ENCODE measurements at regions not wholly inside any gene's neighbourhood (a gene's known extent, or its start where the extent isn't known, plus 50 kb on each side); places are given as distances from the start of the nearest gene placed in this dataset.

DNA sequence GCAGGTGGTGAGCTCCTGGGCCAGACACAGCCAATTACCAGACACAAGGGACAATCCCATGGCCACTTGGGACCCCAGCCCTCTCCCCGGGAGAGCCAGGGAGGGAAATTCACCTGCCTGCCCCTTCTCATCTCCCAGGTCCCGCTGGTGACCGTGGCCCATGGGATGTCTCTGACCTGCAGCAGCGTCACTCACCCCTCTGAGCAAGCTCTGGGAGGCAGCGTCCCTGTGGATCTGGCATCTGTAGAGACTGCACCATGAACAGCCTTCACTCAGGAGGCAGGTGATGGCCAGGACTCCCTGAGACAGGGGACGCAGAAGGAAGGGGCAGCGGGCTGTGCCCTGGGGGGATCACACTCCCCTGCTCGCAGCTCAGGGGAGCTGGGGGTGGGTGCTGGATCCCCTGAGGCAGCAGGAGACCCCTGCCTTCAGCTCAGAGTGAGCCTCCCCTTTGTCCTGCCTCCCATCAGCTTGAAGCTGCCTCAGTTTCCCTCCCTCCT lies 90.8 kb downstream of the FOXL3 start:
- H3K4me1 ChIP-seq: peaks cover 10 to 19% (median 12%) of the 10 kb centered on the region in 4 donors
- TF ChIP-seq POLR2AphosphoS5 (IDR thresholded peaks at IDR 0.05) (no peak), POLR2A (IDR thresholded peaks at IDR 0.05) (no peak), CTCF (IDR thresholded peaks at IDR 0.05) (no peak), EP300 (IDR thresholded peaks at IDR 0.05; ENCODE audit: low read depth) (no peak)
- DNase-seq: peak; percentile 5
- H3K27me3 ChIP-seq: no peaks in the 10 kb centered on the region
- H3K27ac ChIP-seq: no peak overlapping the region
- WGBS, 2 donors (ENCODE audit: low coverage in 1 of 2): 80% methylated on average over 8 of the region's 8 CpGs; no CpG with 5 or more reads in 1 of the 2 donors
- H3K9me3 ChIP-seq: peaks cover 14 to 17% of the 10 kb centered on the region in 2 donors
- intact Hi-C loops (cut with DNase I; ENCODE audit: low total_unique reads) (no loop called here), in situ Hi-C loops (cut with MboI; ENCODE audit: low pct_ligation_motif_present in 1 of 4, low pct_unique_long_range_greater_than_20kb in 1 of 4, low sequenced_read_pairs in 3 of 4) (no loop called here)
- H3K4me3 ChIP-seq: no peak overlapping the region
- no peaks in the 10 kb centered on the region for H3K36me3 ChIP-seq

DNA sequence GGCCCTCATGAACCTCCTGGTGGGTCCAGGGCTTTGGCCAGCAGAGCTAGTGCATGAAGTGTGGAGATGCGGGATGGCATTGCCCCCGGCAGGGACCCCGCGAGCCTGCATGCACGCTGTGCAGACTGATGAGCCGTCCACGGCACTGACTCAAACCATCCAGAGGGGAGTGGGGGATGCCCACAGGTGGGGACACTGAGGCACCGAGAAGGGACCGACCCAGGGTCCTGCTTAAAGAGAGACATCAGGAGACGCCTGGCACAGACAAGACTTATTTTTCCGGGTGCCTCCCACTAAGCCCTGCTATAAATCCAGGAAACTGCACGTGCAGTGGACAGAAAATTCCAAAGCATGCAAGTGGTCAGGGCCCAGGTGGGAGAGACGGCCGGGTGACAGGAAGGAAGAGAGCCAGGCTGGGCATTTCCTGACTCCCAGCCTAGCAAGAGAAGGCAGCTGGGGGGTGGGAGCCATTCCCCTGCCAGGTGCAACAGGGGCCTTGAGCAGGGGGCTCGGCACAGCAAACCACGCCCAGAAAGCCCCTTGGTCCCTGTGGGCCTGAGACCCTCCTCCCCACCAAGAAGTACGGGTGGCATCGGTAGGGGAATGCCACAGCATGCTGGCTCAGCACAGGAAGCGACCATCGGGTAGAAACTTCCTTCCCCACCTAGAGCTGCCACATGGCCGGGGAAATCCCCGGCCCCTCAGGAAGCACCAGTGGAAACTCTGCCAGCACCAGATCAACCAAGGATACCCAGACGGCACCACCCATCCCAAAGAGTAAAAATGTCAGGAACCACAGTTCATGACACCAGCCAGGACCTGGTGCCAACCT lies 91.5 kb downstream of the FOXL3 start:
- DNase-seq: no peak
- H3K9me3 ChIP-seq: peaks cover 14 to 17% of the 10 kb centered on the region in 2 donors
- WGBS, 2 donors (ENCODE audit: low coverage in 1 of 2): 78% methylated on average over 23 of the region's 23 CpGs; no CpG with 5 or more reads in 1 of the 2 donors

DNA sequence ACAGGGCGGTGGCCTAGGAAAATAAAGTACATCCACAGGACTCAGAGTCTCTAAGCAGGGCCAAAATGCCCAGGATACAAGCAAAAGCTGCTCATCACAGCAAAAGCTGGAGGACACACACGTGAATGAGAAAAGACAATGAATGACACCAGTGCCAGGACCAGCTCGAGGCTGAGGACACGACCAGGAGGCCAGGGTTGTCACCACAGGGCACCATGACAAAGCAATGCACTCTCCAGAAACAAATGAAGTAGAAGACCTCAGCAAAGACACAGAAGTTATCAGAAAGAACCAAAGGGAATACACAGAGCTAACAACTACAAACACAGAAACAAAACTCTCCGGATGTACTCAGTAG lies 92.1 kb downstream of the FOXL3 start:
- DNase-seq: no peak
- H3K9me3 ChIP-seq: peaks cover 14 to 17% of the 10 kb centered on the region in 2 donors
- in situ Hi-C loops (cut with MboI; ENCODE audit: low pct_ligation_motif_present in 1 of 4, low pct_unique_long_range_greater_than_20kb in 1 of 4, low sequenced_read_pairs in 3 of 4): no loop called here
- TF ChIP-seq CTCF (IDR thresholded peaks at IDR 0.05) (no peak), EP300 (IDR thresholded peaks at IDR 0.05; ENCODE audit: low read depth) (no peak), POLR2A (IDR thresholded peaks at IDR 0.05) (no peak), POLR2AphosphoS5 (IDR thresholded peaks at IDR 0.05) (no peak)
- H3K36me3 ChIP-seq: no peaks in the 10 kb centered on the region
- H3K27me3 ChIP-seq: no peaks in the 10 kb centered on the region
- H3K4me3 ChIP-seq: no peak overlapping the region
- intact Hi-C loops (cut with DNase I; ENCODE audit: low total_unique reads): no loop called here
- peaks cover 10 to 19% (median 12%) of the 10 kb centered on the region in 4 donors for H3K4me1 ChIP-seq
- H3K27ac ChIP-seq: no peak overlapping the region
- 62 to 63% methylated on average over 4 to 5 of the region's 5 CpGs for WGBS, 2 donors (ENCODE audit: low coverage in 1 of 2)

More for the DNA sequence above, 91.5 kb downstream of the FOXL3 start:
- in situ Hi-C loops (cut with MboI; ENCODE audit: low pct_ligation_motif_present in 1 of 4, low pct_unique_long_range_greater_than_20kb in 1 of 4, low sequenced_read_pairs in 3 of 4) (no loop called here), intact Hi-C loops (cut with DNase I; ENCODE audit: low total_unique reads) (no loop called here)
- Histone ChIP-seq H3K27me3 (no peaks in the 10 kb centered on the region), H3K36me3 (no peaks in the 10 kb centered on the region), H3K4me3 (no peak overlapping the region), H3K4me1 (peaks cover 10 to 19% (median 12%) of the 10 kb centered on the region in 4 donors), H3K27ac (no peak overlapping the region)
- TF ChIP-seq EP300 (IDR thresholded peaks at IDR 0.05; ENCODE audit: low read depth) (no peak), CTCF (IDR thresholded peaks at IDR 0.05) (no peak), POLR2AphosphoS5 (IDR thresholded peaks at IDR 0.05) (no peak), POLR2A (IDR thresholded peaks at IDR 0.05) (no peak)

GRCh38 chr7:386385-386784 lies 96.4 kb downstream of the FOXL3 start:
- in situ Hi-C loops (cut with MboI; ENCODE audit: low pct_ligation_motif_present in 1 of 4, low pct_unique_long_range_greater_than_20kb in 1 of 4, low sequenced_read_pairs in 3 of 4): no loop called here
- Histone ChIP-seq H3K9me3 (peaks cover 14 to 17% of the 10 kb centered on the region in 2 donors), H3K36me3 (no peaks in the 10 kb centered on the region), H3K27ac (no peak overlapping the region), H3K4me3 (no peak overlapping the region), H3K27me3 (no peaks in the 10 kb centered on the region), H3K4me1 (peaks cover 0 to 1% (median 0%) of the 10 kb centered on the region in 4 donors)
- intact Hi-C loops (cut with DNase I; ENCODE audit: low total_unique reads): no loop called here
- no peak for TF ChIP-seq POLR2A (IDR thresholded peaks at IDR 0.05)
- no peak for TF ChIP-seq POLR2AphosphoS5 (IDR thresholded peaks at IDR 0.05)
- no peak for TF ChIP-seq CTCF (IDR thresholded peaks at IDR 0.05)
- DNase-seq: no peak
- 89 to 100% methylated on average over 2 to 11 of the region's 11 CpGs for WGBS, 2 donors (ENCODE audit: low coverage in 1 of 2)

All from transverse colon (tissue), 4 donors.